NCI-H2171 treated with DMSO at 0.1 percent for 48 hours (cell line): ENCODE measurements at regions not wholly inside any gene's neighbourhood (a gene's known extent, or its start where the extent isn't known, plus 50 kb on each side); places are given as distances from the start of the nearest gene placed in this dataset.

Source experiments
- DNase-seq: peaks from one replicate; lab custom pipeline; 2025; lab: John Stamatoyannopoulos, UW

DNA sequence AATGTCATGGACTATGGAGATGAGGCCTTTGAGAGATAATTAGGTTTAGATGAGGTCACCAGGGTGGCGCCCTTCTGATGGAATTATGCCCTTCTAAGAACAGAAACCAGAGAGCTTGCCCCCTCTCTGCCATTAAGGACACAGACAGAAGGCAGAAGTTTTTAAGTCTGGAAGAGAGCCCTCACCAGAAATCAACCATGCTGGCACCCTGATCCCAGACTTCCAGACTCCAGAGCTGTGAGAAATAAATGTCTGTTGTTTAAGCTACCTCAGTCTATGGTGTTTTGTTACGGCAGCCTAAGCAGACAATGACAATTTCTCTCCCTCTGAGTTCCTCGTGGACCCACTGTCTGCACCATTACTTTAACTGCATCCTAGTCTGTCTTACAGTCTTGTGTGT, 382.0 kb downstream of the GXYLT1 start:
- no peak for DNase-seq

DNA sequence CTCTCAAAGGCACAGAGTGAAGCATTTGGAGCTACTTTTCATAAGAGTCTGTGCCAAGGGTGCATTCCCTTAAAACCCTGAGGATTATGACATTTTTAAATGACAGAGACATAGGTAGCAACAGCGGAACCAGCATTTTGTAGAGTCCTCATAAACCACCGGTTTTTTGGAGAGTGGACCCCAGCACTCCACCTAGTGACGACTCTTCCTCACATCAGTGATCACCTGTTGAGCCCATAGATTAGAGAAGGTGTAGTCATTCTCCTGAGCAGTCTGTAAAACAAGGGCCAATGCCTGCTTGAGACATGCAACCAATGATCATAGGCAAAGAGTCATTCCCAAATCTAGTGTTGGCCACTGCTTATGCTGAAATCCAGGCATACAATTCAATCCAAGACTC, 399.1 kb downstream of the GXYLT1 start:
- no peak for DNase-seq

DNA sequence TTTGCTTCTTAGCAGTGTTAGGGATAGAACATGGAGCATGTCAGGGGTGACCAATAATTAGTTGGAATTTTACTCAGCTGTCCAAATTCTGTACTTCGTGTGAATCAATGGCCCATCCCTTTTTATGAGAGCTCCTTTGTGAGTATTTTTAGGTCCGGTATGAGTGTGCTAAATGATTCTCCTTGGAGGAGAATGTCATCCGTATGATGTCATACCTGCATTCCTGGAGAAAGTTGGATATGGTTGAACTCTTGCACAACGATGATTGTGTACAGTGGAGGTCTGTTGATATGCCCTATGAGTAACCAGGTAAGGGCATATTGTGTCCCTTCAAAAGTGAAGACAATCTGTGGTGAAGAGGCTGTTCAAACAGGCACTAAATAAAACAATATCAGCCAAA, 400.8 kb downstream of the GXYLT1 start:
- no peak for DNase-seq

DNA sequence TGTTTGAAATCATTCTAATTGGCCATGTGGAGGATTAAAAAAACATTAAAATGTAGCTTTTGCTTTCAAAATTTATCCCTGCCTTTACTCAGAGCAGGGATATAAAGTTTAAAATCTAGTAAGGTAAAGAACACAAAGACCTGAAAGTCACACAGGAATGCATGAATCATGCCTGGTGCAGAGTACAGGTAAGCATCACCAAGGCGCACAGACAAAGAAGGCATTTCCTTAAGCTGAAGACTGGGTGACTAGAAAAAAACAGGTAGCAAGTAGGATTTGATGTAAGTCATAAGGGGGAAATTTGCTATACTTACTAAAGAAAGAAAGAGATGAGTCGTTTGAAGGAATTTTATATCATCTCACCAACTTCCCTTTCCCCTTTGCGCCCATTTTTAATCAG, 405.6 kb downstream of the GXYLT1 start:
- DNase-seq: no peak

DNA sequence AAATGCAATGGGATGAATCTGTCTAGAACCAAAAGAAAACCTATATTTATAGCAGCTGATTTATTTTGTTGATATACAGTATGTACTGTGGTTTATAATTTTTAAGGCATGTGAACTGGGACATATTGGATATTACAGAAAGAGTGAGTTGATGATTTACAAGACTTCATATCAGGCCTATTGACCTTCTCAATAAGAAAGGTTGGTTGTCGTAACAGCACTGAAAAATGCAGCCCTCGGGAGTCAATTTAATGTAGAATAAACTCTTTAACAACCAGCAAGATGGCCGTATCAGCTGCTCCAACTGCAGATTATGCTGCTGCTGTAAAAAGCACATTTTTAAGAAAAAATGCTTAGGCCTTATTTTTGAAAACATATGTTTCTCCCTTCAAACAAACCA, 407.3 kb downstream of the GXYLT1 start:
- DNase-seq: no peak

DNA sequence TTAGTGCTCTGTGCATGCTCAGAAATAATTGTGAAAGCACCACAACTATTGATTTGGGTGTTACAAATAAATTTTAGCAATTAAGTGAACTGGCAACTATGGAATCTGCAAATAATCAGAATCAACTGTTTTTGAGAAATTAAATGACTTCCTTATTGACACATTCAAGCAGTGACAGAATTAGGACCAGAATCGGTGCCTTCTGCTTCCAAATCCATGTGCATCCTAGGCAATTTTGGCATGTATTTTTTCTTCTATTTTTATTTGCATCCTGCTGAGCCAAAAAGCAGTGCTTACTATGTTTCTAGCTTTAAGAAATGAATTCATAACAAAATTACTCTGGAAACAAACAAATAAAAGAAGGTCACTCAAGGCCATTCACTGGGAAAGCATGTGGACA, 408.2 kb downstream of the GXYLT1 start:
- no peak for DNase-seq

DNA sequence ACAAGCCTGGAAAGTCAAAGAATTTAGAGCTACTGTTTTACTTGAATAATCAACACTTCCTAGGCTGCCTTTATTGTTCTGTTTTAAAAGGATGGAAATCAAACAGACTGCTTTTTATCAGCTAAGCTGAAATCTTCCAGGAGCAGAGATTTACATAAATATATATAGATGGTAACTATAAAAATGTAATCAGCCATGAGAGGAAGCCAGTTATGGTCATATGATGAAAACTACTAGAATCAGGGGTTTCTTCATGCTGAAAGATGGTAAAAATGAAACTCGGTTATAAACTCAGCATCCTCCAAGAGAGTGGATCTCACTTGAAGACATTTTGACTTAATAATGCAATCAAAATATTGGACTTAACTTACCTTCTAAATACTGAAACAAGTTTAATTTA, 413.0 kb downstream of the GXYLT1 start:
- DNase-seq: no peak

DNA sequence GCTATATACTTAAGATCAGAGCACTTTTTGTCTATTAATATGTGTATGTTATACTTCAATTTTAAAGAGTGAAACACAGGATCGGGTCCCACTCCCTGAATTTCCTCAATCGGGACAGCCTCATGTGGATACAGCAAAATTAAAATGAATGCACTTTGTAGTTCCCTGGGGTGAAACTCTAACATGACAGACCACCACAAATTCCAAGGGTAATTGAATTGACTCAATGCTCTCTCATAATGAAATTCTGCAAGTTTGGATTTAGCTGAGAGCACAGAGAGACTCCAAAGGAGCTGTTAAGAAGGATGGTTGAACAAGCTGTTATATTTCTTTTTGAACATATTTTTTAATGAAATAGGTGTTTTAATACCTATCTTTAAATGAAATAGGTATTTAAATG, 413.6 kb downstream of the GXYLT1 start:
- DNase-seq: no peak

DNA sequence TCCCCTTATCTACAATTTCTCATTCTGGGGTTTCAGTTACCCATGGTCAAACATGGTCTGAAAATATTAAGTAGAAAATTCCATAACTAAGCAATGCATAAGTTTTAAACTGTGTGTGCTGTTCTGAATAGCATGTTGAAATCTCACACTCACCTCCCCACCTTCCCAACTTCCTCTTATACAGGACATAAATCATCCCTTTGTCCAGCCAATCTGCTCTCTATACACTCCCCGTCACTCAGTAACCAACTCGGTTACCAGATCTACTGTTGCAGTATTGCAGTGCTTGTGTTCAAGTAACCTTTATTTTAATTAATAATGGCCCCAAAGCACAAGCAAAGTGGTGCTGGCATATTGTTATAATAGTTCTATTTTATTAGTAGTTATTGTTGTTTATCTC, 420.5 kb downstream of the GXYLT1 start:
- DNase-seq: no peak

DNA sequence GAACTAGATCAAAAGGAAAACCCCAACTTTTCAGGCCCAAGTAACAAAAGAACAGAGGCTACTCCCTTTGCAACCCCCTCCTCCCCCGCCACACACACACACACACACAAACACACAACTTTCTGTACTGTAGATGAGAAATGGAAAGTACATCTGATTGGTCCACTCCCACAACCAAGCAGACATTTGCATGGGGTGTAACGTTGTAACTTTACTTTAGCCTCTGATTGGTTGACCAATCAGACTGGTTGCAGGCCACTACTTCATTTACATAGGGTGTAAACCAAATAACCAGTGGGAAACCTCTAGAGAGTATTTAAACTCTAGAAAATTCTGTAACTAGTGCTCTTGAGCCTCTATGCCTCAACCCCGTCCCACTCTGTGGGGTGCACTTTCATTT, 425.5 kb downstream of the GXYLT1 start:
- no peak for DNase-seq

DNA sequence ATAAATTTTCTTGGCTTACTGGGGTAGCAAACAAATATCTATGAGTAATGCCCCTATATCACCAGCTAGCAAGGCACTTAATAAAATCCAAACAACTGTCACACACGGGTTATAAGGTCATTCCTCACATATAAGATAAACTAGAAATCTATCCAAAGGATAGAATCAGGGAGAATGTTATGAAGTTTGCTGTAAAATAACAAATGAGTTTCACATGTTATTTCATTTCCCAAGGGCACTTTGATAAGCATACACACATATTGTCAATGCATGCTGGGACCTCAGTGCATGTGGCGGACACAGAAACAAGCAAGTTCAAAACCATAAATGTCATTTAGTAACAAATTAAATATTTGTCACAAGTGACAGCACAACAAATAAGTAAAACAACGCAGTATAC, 429.4 kb downstream of the GXYLT1 start:
- DNase-seq: no peak

DNA sequence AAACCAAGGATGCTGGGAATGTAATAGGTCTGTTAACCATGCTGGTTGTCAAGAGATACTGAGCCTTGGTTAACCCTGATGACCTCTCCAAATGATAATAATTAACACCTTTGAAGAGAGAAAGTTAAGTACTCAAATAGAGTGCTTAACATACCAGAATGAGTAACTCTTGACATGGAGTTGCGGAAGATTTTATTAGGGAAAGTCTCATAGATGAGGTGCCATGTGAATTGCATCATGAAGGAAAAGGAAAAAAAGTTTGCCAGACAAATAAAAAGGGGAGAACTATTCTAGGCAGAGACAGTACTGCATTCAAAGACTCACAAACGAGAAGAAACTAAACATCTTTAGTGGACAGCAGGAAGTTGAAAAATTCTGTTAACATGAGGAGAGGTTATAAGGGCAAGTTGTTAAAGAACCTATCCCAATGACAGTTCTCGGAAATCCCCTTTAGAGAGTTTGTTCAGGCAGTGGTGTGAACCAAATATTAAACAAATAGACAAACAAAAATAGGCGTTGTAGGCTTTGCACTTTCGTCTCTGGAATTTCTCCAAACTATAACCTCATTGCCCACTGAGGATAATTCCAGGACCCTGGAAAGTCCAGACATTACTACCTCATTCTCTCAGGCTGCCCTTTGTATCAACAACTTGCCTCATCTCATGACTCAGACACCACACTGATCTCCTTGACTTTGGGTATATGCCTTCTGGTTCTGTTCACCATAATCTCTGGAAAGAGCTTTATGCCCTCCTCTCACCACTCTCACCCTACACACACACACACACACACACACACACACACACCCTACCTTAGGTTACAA, 435.0 kb downstream of the GXYLT1 start:
- no peak for DNase-seq

DNA sequence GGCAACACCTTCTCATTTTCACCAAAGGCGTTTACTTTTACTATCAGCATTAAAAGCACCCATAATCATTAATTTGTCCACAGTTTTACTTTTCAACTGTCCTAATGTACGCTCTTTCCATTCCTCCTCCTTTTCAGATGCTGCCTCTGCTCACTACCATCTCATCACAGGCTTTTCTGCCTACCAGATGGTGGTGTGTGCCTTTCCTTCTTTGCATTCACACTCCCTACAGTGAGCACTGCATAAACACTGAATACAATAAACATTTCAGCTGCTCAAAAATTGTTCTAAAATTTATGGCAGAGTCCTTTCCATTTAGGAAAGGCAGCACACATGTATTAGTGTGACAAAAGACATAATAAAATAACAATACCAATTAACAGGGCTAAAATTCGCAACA, 435.7 kb downstream of the GXYLT1 start:
- DNase-seq: no peak

DNA sequence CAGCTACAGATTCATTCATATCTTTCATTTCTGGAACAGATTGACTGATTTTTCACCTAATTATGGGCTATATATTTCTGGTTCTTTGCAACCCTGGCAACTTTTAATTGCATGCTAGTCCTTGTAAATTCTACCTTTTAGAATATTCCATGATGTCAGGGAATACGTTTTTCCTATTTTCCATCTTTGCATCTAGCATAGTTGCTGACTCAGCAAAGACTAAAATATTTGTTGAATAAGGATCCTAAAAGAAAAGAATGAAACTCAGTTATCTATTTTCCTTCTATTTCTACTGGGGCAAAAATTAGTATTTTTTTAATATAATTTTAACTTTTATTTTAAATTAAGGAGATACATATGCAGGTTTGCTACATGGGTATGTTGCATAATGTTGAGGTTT, 438.3 kb downstream of the GXYLT1 start:
- DNase-seq: no peak

DNA sequence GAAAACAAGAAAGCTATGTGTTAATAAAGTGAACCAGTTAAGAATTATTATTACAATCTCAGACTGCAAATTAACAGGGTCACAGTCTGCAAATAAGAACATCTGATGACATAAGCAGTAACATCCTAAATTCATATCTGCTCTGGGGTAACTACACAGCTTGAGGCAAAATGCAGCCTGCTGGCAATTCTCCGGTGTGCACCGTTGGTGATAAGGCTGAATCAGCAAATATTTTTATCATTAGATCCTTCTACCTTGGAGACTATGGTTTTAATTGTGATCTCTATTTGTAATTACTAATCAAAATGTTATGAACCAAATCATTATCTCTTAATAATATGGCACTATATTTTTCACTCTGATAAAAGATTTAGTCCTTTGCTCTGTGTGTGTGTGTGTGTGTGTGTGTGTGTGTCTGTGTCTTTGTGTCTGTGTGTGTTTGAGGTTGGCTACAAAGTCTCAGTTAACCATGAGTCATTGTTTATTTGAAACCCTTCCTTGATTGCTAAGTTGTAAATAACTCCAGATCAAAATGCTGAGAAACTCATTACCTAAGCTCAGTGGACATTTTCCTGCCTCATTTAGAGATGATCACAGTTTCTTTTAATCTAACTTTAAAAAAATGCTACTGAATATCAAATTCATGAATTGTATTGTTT, 442.6 kb downstream of the GXYLT1 start:
- no peak for DNase-seq

DNA sequence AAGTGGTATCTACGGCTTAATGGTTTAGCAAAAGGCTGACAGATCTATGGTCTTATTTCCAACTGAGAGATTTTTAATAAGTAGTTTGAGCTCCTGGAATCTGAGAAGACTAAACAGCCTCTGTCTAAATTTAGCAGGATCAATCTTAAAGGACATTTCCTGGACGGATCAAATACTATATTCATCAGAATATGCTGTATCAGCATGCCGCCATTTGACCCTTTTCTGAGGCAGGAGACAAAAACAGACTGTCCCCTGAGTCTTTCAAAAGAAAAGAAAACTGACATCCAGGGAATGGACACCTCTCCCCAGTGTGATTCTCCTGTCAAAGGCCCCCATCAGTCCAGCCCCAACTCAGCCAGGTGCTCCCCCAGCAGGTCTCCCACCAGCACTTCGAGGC, 443.7 kb downstream of the GXYLT1 start:
- no peak for DNase-seq

DNA sequence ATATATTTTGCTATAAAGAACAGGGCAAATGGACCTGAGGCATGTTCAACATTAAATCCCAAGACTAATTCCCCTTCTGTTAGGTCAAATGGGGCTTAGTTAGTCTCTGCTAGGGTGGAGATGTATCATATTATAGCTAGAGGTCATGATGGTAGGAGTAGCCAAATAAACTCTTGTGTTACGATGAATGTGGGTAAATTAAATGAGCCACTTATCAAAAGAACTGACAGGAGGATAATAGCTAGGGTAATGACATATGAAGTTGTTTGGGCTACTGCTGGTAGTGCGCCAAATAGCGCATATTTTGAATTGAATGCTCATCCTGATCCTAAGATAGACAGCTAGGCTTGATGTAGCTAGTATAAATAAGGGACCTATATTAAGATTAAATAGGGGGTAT, 445.0 kb downstream of the GXYLT1 start:
- DNase-seq: no peak

DNA sequence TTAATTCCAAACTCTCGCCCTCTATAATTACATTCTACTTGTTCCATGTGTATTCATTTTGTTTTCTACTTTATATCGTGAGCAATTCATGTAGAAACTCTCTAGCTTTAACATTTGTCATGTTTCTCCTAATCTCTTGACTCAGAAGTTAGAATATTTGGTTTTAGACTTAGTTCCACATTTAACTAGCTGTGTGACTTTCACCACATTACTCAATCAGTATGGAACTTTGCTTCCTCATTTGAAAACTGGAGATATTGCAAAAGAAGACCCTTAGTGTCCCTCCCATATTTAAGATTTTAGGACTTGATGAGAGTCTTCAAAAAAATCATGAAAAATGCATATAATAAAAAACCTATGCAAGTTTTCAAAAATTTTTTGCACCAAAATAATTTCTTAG, 447.5 kb downstream of the GXYLT1 start:
- DNase-seq: no peak

DNA sequence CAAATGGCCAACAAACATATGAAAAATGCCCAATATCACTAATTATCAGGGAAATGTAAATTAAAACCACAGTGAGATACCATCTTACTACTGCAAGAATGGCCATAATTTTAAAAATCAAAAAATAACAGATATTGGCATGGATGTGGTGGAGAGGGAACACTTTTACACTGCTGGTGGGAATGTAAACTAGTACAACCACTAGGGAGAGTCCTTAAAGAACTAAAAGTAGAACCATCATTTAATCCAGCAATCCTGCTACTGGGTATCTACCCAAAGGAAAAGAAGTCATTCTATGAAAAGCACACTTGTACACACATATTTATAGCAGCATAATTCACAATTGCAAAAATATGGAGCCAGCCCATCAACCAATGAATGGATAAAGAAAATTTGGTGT, 459.7 kb downstream of the GXYLT1 start:
- no peak for DNase-seq

DNA sequence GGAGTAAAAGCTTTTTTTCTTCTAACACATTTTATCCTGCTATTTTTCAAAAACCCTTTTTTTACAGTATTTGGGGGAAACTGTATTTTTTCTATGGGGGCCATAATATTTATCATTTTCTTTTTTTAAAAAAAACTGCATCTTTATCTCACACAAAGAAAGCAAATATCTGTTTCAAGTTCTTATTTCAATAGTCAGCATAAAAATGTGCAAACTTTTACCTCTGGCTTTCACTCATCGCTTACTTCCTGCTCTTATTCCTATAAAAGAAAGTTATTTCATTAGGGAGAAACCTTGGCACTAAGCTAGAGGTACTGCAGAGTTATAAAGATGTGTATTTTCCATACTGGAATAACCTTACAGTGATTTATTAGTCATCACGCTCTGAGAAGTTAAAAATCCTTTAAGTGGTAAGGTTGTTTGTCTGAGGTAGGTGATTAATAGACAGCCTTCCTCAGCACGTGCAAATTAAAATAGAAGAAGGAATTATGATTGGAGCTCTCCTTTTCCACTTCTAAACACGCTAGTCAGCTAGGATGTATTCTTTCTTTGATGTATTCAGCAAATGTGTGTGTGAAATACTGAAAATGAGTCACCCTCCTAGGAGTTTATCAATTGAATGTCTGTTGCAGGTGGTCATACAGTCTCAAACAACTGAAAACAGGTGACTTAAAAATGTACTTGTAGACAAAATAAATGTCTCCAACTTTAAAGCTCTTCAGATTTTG, 461.0 kb downstream of the GXYLT1 start:
- no peak for DNase-seq

DNA sequence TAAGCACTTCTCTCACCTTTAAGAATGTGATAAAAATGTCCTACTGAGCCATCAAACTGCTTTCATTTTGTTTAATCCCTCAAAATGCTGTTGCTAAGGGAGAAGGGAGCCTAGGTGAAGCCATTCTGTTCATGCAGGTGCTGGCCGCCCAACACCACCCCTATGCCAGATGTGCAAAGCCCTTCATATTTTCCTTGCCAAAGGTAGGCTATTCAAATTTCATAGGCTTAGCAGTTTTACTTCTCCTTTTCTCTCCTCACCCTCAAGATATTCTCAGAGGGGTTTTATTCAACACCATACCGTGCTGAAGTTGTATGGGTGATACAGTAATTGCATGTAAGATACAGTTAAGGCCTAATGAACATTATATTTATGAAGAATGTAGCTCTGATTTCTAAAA, 461.7 kb downstream of the GXYLT1 start:
- DNase-seq: no peak

DNA sequence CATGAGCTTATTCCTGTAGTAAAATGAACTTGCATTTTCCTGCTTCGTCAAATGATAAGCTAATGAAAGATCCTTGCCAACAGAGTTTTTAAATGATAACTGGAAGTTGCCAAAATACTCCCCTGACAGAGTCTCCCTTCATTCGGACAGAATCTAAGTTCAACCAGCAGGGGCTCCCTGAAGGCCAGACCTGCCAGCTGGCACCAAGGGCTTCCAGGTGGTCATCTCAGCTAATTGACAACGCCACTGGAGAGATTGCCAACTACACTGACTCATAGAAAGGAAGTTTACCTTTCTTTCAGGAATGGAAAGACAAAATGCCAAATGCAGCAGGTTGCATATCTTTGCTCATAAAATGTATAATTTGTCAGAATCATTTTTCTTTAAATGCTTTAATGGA, 462.8 kb downstream of the GXYLT1 start:
- DNase-seq: no peak

DNA sequence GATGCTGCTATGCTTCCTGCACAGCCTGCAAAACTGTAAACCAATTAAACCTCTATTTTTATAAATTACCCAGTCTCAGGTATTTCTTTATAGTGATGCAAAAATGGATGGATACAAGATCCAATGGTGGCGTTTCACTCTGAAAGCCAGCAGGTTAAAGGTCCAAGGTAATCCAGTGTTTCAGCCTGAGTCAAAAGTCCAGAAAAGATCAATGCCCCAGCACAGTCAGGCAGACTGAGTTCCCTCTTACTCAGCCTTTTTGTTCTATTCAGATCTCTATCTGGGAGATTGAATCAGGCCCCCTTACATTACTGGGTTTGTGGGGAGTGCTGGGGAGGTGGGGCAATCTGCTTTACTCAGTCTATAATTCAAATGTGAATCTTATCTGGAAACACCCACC, 464.5 kb downstream of the GXYLT1 start:
- DNase-seq: no peak
